CD4-positive, alpha-beta T cell treated with Interleukin-17A for 4 hours (primary cell): ENCODE measurements at regions not wholly inside any gene's neighbourhood (a gene's known extent, or its start where the extent isn't known, plus 50 kb on each side); places are given as distances from the start of the nearest gene placed in this dataset.

Source experiments
- DNase-seq: peaks from one replicate; pipeline ENCODE4 v3.0.0-alpha.2; 2020; ENCODE audit warnings: mixed read lengths

DNA sequence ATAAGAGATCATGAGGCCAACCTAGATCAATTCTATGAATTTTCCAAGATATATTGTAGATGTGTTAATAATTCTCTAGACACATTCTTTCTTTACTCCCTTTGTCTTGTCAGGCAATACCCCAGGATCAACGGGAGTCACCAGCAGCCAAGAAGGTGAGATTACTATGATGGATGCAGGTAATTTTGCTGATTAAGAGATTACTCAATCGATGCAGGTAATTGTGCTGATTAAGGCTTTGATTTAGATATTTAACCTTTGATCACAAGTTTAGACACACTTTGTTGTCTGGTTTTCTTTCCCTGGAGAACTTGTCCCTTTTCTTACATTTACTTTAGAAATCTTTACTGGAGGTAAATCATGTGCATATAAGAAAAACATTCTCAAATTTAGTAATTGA, 134.3 kb upstream of the CNTN1 start:
- DNase-seq, result no peak

DNA sequence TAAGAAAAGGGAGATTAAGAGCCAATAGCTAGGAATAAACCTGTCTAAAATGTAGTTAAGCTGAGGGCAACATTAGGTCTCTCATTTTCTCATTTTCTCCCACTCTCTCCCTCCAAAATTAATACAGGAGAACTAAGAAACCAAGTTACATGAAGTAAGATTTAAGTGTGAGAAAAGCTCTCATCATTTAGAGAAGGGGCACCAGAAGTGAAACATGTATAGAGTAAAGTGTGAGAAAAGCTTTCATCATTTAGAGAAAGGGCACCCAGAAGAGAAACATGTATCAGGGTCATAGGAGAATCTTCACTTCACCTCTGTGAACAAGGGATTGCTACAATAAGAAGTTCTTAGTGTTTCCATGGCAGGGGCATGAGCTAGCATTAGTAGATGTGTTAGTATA, 132.4 kb upstream of the CNTN1 start:
- DNase-seq, result no peak

DNA sequence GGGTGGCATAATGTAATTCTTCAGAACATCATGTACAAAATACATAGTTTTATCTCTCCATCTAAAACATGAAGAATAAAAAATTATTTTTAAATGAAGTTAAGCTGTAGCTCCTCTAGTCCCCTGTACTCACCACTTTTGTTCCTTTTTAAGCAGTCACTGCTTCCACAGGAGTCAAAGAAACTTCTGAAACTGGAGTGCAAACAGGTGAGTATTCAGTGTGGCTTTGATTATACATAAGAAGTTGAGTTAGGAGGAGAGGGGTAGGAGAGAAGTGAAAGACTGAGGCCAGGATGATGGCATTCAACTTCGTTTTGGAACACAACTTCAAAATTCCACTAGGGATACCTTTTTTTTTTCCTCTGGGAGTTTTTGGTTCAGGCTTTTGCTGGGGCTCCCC, 131.4 kb upstream of the CNTN1 start:
- no peak for DNase-seq

DNA sequence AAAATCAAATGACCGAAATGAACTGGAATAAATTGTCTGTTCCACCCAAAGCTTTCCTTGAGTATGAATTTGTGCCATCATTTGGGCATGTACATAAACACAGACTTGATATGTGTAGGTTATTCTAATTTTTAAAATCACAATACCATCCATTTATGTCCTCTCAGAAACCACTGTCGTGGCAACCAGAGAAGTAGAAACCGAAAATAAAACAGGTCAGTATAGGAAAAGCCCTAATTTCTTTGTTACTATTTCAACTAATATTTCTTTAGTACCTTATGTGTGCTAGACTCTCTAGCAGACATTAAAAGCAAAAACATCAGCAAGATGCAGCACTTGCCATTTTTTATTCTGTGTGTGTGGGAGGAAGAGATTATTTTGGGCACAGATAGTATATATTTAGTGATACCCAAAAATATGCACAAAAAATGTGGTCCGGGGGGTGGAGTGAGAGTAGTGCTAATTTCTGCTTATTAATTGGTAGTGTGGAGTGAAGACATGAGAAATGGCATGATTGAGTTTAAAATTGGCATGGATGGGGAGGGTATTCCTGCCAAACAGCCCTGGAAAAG, 130.8 kb upstream of the CNTN1 start:
- DNase-seq, result no peak

DNA sequence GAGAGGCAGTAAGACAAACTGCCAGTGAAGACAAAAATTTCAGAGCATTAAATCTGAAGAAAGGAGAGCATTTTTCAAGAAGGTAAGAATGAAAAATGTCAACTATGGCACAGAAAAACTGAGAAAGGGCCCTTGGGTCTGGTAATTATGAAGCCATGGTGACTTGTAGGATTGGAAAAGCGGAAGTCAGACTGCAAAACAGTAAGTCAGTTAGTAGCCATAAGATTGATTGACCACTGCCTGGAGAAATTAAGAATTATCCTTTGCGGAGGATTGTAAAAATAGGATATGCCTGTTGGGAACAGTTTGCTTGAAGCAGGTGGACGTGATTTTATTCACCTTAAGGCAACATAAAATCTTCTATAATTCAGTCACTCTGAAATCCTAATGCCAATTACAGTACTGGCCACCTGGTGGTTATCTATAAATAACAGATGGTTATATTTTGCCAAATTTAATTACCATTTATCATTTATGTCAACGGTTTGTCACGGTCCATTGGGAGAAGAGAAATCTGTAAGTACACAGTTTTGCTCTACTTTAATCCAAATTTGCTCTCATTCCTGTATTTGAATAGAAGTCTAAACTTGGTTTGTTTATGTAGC, 127.1 kb upstream of the CNTN1 start:
- no peak for DNase-seq

DNA sequence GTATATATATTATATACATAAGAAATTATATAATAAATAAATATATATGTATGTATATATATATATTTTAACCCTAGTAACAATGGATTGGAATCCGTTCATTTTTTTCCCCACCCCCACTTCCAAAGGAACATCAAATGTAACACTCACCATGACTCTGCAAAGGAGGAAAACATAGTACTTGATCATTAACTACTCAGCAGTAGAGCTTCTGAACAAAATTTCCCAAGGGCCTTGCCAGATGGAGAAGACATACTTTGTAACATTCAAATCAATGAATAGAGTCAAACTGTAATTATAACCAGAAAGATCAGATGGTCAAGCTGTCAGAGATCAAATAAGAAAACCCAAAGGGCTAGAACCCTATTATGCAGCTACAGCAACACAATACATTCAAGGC, 126.0 kb upstream of the CNTN1 start:
- DNase-seq, result no peak

DNA sequence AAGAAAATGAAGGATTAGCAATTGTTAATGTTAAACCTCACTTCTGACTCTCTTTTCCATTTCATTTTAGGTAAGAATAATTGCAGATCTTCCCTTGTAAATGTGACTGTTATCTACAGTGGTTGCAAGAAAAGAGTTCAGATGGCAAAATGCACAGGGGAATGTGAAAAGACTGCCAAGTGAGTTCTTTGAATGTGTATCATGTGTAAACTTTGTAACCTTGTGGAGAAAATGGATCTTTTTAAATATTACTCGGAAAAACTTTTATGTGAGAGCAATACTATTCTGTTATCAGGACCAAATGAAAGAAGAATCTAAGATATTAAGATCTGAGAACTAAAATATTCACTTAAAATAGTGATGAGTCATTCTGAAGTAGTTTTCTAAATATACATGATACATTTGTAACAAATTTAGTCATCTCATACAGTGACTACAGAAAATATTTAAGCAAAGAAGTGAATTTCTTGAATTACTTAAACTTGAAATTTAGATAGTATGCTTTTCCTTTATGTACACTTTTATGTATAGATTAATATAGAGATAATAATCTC, 122.5 kb upstream of the CNTN1 start:
- no peak for DNase-seq

DNA sequence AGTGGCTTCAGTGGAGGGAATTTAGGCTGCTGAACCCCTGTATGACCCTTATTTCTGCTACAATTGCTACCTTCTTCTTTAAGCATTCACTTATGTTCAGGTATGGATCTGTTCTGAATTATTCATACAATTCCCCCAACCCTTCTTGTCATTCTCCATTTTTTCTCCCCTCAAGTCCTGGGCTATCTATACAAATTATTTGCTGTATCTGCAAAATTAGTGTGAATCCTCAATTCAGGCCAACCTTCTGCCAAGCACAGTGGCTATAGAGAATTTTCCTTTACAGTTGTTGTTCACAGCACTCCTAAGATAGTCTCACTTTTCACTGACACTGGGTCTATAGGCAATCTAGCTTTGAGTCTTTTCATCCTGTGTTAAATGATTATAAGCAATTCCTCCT, 119.2 kb upstream of the CNTN1 start:
- DNase-seq, result no peak

DNA sequence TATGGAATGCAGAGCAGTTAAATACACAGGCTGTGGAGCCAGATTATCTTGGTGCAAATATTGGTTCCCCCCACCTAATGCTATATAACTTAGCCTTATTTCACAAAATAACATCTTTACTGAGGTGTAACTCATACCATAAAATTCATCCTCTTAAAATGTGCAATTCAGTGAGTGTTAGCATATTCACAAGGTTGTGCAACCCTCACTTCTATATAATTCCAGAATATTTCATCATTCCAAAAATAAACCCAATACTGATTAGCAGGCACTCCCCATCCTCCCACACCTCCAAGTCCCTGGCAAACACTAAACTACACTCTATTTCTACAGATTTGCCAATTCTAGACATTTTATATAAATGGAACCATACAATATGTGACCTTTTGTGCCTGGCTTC, 116.3 kb upstream of the CNTN1 start:
- DNase-seq, result no peak

DNA sequence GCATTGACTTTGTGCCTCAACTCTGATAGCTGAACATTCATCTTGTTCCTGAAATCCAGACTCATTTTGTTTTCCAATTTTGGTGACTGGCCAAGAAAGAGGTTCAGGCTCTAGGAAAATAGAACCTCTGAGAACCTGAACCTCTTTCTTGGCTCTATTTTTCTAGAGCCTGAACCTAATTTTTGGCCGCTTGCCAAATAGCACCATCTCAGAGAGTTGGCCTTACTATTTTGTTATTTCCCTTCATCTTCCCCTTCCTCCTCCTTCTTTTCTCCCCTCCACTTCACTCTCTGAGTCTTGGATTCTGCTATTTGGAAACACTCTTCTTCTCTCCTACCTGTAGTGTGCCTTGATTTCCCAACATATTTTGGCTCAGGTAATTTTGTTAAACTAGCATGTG, 114.4 kb upstream of the CNTN1 start:
- no peak for DNase-seq

DNA sequence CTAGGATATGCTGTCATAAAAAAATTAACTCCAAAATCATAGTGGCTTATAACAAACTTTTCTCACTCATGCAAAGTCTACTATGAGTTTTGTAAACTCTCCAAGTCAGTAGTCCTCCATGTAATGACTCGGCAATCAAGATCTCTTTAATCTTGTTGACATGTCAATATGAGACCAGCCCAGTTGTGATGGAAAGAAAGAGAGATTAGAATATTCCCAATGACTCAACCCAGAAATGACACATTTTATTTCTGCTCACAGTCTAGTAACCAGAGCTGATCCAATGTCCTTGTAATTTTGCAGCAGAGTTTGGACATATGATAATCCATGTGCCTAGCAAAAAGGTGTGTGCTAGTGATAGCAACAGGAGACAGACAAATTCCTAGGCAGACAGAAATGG, 112.6 kb upstream of the CNTN1 start:
- DNase-seq, result no peak

DNA sequence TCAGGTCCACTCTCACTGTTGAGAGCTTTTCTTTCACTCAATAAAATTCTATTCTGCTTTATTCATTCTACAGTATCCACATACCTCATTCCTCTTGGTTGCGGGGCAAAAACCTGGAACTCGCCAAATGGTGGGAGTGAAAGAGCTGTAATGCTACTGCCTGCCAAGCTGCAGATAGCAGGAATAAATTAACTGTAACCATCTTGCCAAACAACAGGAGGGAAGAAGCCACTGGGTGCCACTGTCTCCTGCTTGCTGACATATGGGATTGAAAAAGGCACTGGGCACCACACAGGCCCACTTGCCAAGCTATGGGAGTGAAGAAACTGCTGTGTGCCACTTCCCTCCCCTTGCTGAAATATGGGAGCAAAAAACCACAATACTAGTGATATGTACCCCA, 111.9 kb upstream of the CNTN1 start:
- DNase-seq, result no peak

DNA sequence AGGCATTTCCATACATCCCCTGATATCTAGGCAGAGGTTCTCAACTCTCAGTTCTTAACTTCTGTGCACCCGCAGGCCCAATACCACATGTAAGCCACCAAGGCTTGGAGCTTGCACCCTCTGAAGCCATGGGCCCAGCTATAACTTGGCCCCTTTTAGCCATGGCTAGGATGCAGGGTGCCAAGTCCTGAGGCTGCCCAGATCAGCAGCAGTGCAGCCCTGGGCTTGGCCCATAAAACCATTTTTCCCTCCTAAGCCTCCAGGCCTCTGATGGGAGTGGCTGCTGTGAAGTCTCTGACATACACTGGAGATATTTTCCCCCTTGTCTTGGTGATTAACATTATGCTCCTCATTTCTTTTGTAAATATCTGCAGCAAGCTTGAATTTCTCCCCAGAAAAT, 110.3 kb upstream of the CNTN1 start:
- DNase-seq, result no peak

DNA sequence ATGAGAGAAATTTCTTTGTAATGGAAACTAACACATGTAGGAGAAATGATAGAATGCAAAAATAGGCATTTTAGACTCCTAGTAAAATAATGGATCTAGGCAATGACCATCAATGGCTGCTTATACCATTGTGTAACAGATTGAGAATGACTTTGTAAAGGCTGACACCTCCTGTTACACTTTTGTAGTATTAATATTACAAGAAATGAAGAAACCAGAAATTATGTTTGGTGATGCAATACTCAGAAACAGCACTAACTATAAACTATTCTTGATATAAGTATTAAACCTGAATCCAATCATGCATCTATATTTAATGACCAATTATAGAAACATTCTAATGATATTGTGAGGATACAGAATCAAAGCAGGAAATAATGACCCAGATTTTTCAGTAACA, 108.5 kb upstream of the CNTN1 start:
- DNase-seq, result no peak

DNA sequence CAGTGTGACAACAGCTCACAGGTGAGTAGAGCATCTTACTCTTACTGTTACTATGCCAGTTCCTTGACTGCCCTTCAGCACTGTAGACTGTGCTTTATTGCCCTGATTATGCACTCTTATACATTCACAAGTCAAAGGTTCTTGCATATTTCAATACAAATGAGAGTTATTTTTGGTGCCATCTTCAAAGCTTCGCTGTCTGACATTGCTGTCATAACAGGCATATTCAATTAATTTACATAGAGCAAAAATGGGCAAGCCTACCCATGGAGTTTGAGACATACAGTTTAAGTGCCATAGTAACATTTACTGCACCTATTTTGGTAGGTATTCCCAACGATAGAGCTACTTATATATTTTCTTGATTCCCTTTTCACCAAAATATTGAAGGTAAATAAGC, 107.5 kb upstream of the CNTN1 start:
- DNase-seq, result no peak

DNA sequence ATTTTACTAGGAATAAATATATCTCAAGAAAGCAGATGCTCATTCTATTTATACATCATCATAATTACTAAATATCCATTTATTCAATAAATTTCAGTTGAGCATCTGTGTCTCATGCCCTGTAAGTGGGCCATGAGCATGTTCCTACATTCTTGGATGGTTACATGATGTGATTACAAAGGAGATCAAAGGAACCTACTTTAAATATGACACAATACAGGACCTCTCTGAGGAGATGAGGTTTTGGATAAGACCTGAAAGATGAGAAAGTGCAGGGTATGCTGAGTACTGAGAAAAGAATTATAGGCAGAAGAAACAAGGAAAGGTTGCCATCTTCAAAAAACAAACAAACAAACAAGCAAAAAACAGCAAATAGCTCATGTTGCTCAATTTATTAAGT, 105.4 kb upstream of the CNTN1 start:
- no peak for DNase-seq

DNA sequence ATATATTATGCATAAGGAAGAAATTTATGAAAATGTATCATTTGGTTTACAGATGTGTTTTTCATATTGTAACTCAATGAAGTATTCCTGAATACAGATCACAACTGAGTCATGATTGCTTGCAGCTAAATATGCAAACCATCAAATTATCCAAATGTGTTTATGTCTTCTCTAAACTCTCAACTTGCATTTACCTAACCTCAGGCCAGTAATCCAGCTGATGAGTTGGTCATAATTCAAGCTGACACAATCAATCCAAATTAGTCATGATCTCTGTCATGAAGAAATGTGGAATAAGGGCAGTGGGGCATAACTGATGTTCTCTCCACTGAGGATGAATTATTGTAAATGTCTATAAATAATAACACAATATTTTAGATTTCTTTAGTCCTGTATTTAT, 104.8 kb upstream of the CNTN1 start:
- DNase-seq, result no peak

DNA sequence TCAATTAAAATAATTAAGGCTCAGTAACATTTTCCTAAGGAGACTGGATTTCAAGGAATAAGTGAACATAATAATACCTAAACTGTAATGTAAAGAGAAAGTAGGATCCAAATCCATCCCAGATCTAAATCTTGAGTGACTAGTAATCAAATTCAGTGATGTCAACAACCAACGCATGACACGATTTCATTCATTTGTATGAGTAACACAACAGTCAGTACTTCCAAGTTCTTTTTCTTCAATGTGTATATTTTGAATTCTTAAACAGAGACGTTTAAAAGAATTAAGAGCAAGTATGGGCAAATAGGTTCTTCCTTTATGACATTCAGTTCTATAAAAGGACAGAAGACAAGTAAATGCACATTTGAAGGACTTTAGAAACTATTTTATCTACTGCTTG, 104.3 kb upstream of the CNTN1 start:
- no peak for DNase-seq

DNA sequence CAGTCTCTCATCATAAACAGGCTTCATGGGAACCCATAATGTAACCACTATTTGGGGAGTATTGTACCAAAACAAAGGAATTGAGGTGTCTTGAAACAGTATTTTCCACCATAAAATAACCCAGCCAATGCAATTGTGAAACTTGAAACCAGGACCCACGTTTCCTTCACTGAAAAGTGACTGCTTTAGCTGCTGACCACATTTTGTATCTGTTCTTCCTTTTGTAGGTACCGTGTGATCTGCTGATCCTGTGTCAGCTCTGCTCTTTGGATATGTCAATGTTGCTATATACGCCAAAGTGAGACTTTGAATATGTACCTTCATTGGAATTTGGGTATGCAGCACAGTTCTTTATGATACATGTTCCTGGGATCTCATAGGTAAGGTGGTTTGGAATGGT, 95.1 kb upstream of the CNTN1 start:
- DNase-seq, result no peak

DNA sequence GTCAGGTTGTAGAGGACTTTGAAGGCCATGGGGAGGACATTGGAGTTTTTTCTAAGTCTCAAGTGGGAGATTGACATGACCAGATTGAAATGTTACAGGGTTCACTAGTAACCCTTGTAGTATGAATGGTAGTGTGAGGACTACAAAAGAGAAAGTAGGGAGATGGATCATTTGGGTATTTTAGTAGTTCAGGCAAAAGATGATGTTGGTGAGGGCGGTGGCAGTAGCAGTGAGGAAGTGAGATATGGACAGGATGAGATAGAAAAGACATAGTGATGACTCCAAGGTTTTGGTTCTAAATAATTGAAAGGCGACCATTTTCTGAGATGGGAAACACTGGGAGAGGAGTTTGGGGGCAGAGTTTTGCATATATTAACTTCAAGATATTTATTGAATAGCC, 94.2 kb upstream of the CNTN1 start:
- DNase-seq, result no peak

DNA sequence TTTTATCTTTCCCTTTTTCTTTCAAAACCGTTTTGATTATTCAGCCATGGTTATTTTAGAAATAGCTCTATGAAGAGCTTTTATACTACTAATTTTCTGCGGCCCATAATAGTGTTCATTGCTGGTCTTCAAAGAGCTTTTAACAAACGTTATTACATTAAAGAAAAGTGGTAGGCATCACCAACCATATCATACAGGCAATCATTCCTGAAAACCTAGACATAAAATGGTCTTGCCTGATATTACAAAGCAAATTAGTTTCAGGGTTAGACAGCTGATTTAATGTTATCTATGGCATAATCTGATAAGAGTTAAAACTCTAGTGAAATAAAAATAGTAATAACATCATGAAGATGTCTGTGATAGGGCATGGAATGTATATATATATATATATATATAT, 89.7 kb upstream of the CNTN1 start:
- DNase-seq, result no peak

DNA sequence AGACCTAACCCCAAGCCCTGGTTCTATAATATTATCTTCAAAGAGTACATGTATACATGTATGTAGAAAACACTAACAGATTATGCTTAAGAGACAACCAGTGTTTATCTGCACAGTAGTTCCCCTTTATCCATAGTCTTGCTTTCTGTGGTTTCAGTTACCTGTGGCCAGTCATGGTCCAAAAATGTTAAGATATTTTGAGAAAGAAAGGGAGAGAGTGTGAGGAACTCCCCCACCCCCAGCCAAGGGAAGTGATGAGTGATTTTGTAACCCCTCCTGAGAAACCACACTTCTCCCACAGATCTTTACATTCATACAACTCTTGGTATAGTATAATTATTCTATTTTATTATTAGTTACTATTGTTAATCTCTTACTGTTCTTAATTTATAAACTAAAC, 77.3 kb upstream of the CNTN1 start:
- no peak for DNase-seq

DNA sequence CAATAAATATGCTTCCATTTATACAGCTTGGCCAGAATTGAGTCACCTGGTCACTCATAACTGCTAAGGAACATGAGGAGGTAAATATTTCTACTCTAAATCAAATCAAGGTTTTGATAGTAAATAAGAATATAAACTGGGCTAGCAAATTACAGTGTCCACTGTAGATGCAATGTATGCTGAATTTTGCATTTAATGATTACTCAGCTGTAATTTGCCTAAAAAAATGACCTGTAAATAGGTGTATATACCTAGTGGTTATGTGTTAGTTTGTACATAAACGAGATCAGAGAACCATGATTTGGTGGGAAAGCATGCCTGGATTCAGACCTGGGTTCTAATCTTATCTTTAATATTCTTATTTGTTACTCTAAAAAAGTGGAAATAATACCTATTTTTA, 76.6 kb upstream of the CNTN1 start:
- DNase-seq, result no peak

DNA sequence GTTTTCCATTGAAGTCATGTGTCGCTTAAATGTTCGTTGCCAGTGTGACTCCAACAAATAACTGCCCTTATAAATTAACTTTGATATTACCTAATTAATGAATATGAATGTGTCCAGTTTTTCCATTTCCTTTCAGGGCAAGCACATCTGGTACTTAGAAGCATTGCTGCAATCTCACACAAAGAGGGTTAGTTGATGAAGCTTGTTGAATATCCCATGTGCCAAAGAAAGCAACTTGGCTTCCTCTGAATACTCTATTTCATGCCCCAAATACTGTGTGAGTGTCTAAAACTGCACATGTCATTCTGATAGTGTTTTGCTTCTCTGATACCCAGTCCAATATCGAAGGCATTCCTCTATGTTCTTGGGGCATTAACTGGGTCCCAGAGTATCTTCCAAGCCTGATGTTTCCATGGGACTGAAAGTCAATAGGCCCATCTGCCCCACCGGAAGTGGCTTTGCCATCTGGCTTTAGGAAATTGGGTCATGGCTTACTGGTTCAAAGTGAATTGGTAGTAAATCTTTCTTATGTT, 75.8 kb upstream of the CNTN1 start:
- no peak for DNase-seq

DNA sequence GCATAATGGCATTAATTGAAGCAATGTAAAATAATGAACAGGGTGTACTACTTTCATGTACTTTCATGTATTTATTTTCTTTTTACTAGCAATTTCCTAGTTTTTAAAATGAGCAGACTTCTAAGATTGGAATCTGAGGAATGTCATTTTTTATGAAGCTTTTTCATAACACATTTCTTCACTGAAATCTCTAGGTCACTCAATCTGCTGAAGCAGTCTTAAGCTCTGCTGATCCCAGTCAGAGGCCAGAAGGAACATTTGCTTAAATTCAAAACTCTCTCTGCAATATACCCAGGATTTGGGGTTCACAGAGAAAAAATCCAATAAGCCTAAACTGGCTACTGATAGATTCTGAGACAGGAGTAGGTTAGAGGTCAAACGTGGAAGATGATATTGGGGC, 73.6 kb upstream of the CNTN1 start:
- DNase-seq, result no peak
